HG03457 (cell line): ENCODE measurements at regions not wholly inside any gene's neighbourhood (a gene's known extent, or its start where the extent isn't known, plus 50 kb on each side); places are given as distances from the start of the nearest gene placed in this dataset.

Source experiments
- ATAC-seq: cut with Tn5 transposase; IDR thresholded peaks from one replicate; pipeline ENCODE4 v1.9.1; 2021; ENCODE audit warnings: moderate number of reproducible peaks; ENCODE audit not compliant: unreplicated experiment

DNA sequence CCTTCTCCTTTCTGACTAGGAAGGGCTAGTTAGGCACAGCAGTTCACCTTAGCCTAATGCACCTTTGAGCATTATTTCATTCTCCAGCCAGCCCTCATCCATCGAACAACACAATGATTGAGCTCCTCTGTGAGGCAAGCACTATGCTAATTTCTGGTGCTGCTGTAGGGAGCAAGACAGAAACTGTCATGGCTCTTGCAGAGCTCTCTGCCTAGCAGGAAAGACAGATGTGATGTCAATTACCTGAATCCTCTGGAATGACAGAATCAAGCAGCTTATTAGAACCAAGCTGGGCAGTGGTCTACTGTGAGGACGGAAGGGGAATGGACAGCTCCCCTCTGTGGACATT, 256.1 kb upstream of the NOCT start:
- ATAC-seq, result no peak

DNA sequence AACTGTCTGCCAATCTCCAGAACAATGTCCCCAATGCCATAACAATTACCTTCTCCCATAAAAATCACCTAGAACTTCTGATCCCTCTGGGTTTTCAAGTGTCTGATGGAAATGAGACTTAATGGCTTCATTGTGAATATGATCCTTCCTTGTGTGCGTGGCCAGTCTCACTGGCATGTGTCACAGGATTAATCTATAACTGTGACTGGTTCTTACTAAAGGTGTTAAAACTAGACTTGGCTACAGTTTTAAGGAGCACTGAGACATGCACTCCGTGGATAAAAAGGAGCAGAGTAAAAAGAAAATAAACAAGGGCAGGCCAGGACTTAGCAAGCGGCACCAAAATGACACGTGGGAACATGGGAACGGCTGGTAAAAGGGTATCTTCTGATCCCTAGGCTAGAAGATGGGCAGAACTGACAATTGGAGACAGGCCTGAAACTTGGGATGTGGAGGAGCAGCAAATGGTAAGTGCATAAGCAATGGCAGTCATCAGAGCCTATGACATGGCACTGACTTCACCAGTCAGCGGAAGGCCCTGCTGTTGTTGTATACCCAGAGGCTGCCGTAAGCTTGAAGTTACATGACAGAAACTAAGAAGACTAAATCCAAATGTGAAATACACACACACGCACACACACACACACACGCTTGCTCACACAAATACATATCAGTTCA, 256.6 kb upstream of the NOCT start:
- no peak for ATAC-seq

DNA sequence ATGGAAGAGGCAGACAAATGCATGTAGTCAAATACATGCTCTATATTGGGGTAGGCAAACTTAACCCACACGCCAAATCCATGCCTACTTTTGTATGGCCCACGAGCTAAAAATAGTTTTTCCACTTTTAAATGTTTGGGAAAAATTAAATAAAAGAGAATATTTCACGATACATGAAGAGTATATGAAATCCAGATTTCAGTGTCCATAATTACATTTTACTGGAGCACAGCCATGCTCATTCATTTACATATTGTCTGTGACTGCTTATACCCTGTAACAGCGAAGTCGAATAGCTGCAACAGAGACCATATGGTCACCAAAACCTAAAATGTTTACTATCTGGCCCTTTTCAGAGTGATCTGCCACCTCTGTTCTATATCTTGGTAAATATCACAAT, 257.4 kb upstream of the NOCT start:
- no peak for ATAC-seq

DNA sequence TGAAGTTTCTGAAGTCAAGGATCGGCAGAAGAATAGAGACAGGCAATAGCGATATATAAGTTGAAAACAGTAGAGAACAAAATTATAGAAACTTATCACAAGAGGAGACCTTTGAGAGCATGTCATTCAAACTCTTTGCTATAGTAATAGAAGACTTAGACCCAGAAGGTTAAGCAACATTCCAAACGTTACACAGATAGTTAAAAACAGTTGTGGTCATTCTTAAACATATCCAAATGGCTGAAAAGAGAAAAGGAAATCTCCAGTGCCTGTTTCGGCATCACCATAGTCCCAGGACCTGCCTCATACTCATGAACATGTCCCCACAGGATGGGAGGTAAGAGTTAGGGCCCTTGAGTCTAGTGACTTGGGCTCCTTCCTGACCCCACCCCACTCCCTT, 258.1 kb upstream of the NOCT start:
- ATAC-seq, result no peak

DNA sequence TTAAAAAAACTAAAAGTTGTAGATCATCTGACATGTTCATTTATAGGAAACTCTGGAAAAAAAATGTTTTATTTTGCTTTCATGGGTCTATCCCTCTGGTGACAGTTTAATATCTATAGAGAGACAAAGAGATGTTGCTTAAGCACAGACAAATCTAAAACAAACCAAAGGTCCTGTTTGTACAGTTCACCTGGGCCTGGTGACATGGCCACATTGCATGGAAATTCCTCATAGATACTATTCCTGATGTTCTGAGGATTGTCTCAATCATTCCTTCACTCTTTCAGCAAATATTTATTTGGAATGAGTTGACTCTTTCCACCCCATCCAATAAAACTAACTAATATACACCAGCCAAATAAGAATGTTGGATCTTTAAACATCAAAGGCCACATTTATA, 259.1 kb upstream of the NOCT start:
- ATAC-seq, result no peak

DNA sequence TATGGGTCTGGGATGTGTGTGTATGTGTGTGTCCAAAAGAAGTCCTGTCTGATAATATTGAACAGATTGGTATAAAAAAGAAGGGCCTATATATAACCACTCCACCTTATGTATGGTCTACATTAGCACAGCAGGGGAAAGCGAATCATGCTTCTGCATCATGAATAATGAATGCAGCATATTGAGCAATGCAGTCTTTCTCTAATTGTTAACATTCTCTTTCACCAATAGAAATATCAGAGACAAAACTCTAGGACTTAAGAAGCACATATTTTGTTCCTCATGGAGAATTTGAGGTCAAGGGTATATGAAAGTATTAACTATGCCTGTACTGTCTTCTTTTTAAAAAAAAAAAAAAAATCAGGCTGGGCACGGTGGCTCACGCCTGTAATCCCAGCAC, 264.3 kb upstream of the NOCT start:
- ATAC-seq, result no peak

DNA sequence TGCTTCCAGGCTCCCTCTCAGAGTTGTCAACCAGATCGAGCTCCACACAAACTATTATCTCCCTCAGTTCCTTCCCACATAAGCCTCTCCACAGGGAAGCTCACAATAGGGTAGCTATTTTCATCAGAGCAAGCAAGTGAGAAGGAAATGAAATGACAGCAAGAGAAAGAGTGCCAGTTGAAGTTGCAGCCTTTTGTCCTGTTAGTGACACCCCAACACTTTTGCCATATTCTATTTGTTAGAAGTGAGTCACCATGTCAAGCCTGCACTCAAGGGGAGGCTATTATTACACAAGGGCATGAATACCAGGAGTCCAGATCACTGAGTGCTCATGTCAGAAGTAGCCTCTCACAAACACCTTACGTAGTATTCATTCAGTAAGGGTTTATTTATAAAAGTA, 266.3 kb upstream of the NOCT start:
- ATAC-seq, result no peak

DNA sequence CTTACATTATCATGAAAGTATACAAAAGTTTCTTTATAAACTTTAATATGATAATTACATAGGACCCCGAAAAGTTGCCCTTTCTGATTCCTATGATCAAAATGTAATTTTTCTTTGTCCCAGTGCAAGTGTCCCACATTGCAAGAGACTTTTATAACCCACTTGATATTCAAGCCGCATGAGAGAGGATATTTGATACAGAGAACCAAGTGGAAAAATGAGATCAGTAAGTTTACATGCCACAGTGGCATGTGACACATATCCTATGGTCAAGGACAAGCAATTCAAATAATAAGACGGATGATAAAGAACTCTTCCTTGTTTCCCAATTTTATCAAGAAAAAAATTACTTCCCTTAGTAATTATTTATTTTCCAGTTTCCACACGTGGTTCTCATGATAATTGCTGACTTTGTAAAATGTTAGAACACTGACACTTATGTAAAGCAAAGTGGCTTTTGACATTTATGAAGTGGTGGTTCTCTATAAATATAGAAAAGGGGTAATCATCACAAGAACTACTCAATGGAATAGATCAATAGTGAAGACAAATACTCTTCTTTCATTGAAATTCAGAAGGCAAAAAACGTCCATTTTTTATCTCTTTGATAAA, 273.7 kb upstream of the NOCT start:
- ATAC-seq, result no peak

DNA sequence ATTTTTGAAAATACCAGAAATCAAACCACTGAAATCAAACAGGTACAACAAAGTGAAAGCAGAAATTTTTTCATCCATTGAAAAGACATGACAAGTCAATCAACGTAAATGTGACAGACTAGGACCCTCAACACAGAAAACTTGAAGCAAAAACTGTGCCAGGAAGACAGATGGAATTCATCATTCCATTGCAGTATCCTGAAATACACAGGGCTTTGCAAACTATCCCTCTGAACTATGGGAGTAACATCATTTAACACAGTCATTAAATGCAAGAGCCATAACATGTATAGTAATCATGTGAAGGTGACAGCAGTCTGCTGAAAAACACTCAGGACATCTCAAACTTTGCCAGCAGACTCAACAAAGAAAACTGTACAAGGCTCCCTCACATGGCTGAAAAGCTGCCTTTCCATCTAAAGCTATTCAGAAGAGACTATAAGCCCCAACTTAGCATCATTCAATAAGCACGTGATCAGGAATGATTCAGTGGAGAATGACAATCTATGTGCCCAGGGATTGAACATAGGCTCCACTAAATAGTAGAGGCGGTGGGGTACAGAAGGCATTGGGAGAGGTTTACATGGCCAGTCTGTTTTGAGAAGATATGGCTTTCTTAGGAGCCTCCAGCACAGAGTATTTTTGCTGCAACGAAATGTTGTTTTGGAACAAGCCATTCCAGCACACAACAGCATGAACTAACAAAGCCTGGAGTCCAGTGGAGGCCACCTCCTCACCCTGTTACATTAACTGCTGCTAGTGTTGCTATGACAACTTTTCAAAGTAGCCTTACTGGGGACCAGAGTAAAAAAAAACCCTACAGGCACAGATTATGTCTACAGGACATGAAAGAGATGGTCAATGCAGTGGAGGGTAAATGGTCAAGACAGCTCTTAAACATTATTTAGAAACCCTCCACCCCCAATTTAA, 274.5 kb upstream of the NOCT start:
- no peak for ATAC-seq

DNA sequence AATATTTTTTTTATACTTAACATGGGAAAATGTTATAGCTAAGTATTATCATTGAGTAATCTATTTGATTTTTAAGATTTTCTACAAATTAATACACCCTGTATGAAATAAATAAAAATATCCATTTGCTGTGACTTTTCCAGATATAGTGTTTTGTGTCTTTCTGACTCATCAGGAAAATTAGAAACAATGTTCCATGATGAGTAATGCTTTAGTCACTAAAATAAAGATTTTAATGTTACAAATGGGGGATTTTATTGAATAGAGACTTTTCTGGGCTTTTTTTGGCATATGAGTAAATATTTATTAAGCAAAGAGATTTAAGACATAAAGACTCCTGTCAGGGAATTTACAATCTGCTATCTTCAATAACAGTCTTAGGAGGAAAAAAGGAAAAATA, 279.2 kb upstream of the NOCT start:
- ATAC-seq, result no peak

DNA sequence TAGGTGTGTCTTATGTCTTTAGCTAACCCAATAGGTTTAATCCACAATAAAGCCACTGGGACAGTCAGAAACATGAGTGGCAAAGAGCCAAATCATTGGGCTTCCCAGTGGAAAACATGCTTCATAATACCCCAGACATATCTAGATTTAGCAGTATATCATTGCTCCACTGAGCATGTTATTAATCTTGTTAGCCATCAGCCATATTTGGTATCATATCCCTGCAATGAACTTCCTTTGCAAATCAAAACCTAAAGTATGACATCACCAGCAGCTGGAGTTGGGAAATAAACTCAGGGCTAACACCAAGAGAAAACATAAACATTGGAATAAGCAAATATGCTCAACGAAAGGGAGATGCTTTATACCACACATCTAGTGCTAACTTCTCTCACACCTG, 280.8 kb upstream of the NOCT start:
- ATAC-seq, result no peak

DNA sequence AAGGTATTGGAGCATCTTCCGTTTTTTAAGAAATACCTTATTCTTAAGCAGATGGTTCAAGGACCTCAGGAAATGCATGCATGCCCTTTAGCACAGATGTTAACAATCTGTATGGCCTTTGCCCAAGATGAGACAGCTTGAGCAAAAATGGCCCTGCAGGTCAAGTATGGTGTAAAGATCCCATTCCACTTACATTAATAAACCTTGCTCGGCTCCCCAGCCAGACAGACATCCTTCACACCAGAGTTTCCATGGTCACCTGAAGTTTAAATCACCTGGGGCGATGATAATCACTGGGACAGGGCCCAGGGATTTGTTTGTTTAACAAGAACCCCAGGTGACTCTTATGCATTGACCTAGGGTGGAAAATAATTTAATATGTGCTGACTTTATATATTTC, 287.0 kb upstream of the NOCT start:
- no peak for ATAC-seq

DNA sequence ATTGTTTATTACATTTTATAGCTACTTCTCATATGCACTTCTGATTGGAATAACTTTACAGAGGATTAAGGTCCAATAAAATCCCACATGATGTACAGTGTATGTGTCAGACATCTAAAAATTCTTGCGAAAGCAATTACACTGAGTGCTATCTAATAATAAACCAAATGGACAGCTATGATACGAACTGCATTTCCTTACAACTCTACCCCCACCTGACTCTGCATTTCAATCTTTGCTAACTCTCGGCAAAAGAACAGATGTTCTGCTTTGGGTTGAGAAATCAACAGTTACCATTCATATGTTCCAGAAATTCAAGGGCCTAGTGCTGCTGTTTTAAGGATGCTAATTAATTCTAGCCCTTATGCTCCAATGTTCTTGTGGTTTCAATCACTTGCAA, 287.9 kb upstream of the NOCT start:
- no peak for ATAC-seq

DNA sequence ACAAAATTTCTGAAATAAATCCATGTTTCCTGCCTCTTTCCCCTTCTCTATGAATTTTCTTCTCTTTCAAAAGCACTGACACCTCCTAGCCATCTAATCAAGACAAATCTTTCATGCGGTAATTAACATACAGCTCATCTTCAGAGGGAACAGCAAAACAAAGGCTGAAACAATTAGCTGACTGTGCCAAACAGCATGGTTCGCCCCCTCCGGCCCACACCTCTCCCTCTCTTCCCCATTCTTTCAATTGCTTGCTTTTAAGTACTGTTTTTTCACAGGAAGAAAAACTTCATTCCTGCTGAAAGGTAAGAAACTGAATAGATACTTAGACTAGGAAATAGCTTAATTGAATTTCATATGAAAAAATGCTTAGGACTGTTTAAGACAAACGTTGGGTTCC, 291.1 kb upstream of the NOCT start:
- ATAC-seq, result no peak

DNA sequence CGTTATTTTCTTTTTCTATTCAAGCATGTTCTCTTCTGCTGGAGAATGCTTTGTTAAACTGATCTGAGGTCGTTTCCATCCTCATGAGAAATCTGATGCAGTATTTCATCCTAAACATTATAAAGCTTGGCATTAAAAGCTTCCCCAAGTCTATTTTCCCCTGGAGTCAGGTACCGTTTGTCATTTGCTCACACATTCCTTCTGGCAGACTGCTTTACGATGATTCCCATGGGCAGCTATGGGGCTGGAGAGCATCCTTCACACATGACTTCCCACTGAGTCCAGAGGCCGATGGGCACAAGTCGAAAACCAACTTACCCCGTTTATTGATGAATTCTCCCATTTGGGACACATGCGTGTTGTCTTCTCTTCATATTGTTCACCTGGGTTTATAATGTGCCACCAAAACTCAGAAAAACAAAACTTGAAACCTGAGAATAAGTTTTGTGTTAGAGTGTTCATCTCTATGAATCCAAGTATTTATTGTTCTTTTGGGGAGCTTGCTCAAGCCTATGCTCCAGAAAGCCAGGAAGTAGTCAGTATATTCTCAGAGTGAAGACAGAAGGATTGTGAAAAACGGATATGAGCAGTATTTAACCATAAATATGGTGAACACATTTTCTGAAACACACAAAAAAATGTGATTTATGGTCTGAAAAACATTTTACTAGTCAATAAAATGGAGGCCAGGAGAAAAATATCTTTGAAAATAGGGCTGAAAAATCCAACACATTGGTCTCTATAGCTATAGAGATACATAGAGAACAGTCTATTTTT, 298.8 kb upstream of the NOCT start:
- ATAC-seq, result no peak

DNA sequence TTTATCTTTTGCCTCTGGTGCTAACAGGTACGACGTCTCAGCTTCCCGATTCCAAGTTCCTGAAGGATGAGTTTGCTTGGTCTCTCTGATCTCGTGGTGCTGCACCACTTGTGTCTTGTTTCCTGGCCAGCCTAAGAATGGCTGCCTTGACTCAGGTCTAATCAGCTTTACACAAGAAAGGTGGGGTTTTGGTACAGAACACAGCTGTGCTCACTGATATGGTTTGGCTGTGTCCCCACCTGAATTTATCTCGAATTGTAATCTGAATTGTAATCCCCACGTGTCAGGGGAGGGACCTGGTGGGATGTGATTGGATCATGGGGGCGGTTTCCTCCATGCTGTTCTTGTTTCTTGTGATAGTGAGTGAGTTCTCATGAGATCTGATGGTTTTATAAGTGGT, 305.3 kb upstream of the NOCT start:
- no peak for ATAC-seq

DNA sequence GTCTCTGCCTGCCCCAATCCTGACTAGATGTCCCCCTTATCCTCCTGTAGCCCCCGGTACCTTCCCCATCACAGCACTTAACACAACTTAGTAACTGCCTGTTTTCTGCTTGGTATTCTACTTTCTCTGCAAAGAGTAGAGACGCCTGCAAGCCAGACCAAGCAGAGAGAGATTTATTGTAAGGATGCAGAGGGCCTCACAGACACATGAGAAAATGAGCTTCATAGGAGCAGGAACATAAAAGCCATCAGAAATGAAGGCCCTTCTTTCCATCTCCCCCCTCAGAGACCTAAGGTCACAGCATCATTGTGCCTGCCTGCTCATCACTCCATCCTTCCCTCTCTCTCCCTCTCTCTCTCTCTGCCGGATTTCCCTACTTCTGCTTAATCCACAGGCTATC, 305.7 kb upstream of the NOCT start:
- ATAC-seq, result no peak

DNA sequence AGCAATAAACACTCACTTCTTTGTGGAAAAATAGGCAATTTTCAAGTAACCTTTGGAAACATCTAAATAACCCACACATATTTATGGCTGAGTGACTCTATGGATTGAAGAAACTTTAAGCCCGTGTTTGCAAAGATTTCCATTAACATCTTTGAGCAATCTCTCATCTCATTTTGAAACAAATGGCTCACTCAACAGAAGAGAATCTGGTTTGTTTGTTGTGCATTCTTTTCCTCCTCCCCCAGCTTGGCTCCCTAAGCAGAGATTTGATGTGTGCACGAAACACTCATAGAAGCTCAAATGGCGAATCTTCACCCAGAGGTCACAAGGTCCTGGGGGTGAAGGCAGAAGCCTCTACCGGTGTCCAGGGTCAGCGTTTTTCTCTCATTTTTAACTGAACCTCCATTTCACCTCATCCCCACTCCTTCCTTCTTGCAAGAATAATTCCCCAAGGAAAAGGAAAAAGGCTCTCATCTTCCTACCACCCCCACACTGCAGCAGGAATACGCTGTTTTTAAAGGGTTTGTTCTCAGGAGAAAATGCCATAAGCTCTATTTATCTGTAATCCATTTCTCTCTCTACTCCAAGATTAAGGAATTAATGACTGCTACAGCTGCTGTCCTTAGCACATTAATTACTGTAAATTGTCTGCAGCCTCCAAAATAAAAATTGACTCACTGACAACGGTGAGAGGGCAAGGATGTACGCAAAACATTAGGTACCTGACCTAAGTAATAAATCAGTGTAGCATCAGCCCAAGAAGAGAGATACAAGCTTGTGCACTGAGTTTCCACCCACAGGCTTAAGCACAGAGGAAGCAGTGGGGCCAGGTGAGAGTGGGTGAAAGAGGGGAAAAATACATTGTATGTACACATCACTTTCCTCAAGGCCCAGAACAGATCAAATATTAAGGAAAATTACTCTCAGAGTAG, 307.6 kb upstream of the NOCT start:
- ATAC-seq, result no peak

DNA sequence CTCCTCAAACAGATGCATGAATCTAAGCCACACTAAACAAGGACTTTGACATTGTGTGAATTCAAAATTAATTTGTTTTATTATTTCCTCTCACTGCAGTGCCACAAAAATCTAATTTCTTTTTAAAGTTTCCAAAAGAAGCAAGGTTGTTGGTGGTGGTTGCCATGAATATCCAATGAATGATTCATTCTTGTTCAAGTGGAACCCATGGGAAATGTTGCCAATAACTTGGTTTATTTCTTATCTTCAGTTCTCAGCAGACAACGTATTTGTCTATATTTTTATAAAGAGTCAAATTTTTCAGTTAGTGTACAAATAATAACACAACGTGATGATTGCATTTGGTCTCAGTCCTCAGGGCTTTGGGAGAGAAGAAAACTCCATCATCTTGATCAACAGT, 309.4 kb upstream of the NOCT start:
- ATAC-seq, result no peak

DNA sequence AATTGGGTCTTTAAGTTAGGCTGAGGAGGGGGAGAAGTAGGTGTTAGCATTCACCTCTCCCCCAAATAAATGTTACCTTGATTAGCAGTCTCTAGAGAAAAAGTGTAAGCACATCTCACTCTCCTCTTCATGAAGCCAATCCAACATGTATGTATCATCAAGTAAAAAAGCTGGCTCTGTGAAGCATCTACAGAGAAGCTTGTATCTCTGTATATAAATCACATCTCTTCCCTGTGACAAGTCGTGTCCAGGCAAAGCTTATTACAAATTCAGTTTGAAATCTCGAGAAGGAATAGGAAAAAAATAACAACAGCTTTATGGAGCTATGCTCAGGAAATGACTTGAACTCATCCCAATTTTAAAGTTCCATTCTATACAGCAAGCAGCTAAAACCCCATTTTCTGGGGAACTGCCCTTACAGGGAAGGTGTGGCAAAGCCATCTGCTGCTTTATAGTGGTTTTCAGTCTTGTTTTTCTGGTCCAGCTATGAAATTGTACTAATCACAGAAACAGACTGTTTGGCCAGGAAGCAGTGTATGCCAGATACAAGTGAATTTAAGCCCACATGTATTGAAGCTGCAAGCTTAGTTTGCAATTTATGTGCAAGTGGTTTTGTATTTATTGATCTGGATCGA, 313.3 kb upstream of the NOCT start:
- ATAC-seq, result no peak
